ENCODE measurements at regions not wholly inside any gene's neighbourhood (a gene's known extent, or its start where the extent isn't known, plus 50 kb on each side); places are given as distances from the start of the nearest gene placed in this dataset.

DNA sequence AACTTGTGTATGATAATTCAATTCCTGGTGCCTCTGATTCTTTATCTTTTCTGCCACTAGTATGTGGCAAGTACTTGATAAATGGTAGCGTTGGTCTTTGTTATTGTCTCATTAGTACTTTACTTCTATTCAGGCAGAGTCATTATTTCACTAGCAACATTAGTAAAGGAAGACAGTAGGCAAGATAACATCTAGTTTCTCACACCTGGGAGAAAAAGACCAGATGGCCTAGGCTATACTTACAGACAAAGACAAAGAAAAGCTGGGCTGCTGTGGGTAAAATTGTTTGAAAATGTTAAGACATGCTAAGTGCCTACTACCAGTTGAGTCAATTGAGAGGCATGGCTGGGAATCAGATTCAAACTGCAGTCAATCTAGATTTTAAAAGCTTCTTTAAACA, 198.7 kb upstream of the CMC1 start:
- H3K36me3 ChIP-seq (ENCODE audit: control insufficient read depth in 2 of 2, extremely low read depth in 1 of 2, insufficient read depth in 2 of 2, low read length in 2 of 2), result no peaks in the 10 kb centered on the region
- H3K9ac ChIP-seq (ENCODE audit: control insufficient read depth, extremely low read depth, insufficient read depth, low read length), result no peak overlapping the region
- no peaks in the 10 kb centered on the region for H4K20me1 ChIP-seq (ENCODE audit: control insufficient read depth, extremely low read depth, insufficient read depth, low read length)
- no peak overlapping the region for H2AFZ ChIP-seq (ENCODE audit: control insufficient read depth, low read length)
- H3K4me3 ChIP-seq (ENCODE audit: control insufficient read depth in 2 of 3, extremely low read depth in 1 of 3, insufficient read depth in 2 of 3, low read depth in 1 of 3, low read length in 3 of 3), result no peak overlapping the region
- DNase-seq (ENCODE audit: low read depth, low spot score), result no peak
- H3K9me3 ChIP-seq (ENCODE audit: control insufficient read depth, low read depth, low read length), result no peaks in the 10 kb centered on the region
- no peak overlapping the region for H3K4me2 ChIP-seq (ENCODE audit: control insufficient read depth, extremely low read depth, insufficient read depth, low read depth, low read length)
- no peak for FAIRE-seq
- no peak overlapping the region for H3K27ac ChIP-seq (ENCODE audit: control insufficient read depth, insufficient read depth, low read length)
- TF ChIP-seq EZH2 (IDR thresholded peaks at IDR 0.05; ENCODE audit: low read length), result no peak
- TF ChIP-seq, protein P1, sequence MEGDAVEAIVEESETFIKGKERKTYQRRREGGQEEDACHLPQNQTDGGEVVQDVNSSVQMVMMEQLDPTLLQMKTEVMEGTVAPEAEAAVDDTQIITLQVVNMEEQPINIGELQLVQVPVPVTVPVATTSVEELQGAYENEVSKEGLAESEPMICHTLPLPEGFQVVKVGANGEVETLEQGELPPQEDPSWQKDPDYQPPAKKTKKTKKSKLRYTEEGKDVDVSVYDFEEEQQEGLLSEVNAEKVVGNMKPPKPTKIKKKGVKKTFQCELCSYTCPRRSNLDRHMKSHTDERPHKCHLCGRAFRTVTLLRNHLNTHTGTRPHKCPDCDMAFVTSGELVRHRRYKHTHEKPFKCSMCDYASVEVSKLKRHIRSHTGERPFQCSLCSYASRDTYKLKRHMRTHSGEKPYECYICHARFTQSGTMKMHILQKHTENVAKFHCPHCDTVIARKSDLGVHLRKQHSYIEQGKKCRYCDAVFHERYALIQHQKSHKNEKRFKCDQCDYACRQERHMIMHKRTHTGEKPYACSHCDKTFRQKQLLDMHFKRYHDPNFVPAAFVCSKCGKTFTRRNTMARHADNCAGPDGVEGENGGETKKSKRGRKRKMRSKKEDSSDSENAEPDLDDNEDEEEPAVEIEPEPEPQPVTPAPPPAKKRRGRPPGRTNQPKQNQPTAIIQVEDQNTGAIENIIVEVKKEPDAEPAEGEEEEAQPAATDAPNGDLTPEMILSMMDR (optimal IDR thresholded peaks at IDR 0.05 in 1 of 3, IDR thresholded peaks at IDR 0.05 in 1 of 3, conservative IDR thresholded peaks at IDR 0.05 in 1 of 3; ENCODE audit: extremely low read depth in 1 of 3, insufficient read depth in 2 of 3, low read length in 3 of 3), result no peak
- H3K9me1 ChIP-seq (ENCODE audit: control insufficient read depth, extremely low read depth, insufficient read depth, low read length), result no peaks in the 10 kb centered on the region
- dilution Hi-C loops (cut with MboI; ENCODE audit: extremely low pct_ligation_motif_present, low sequenced_read_pairs), result no loop called here
- H3K27me3 ChIP-seq (ENCODE audit: control insufficient read depth, extremely low read depth, insufficient read depth, low read length), result no peaks in the 10 kb centered on the region
- no peaks in the 10 kb centered on the region for H3K79me2 ChIP-seq (ENCODE audit: control insufficient read depth, insufficient read depth, low read length)
- H3K4me1 ChIP-seq (ENCODE audit: control insufficient read depth, extremely low read depth, insufficient read depth, low read length), result peaks cover 3% of the 10 kb centered on the region

DNA sequence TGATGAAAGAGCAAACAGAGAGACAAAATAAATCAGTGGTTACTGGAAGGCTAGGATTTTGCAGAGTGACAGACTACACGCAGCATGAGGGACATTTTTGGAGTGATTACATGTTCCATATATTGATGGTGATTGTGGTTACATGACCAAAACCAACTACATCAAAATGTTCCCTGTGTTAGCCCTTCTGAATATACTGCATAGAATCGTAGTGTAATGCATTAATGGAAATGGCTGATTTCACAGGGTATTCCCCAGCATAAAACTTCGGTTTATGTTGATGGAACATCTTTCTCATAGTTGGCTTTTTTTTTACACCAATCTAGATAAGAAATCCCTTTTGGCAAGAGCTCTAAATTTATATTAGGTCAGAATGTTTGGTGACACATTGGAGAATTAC, 191.3 kb upstream of the CMC1 start:
- H3K79me2 ChIP-seq (ENCODE audit: control insufficient read depth, insufficient read depth, low read length), result no peaks in the 10 kb centered on the region
- no peak overlapping the region for H2AFZ ChIP-seq (ENCODE audit: control insufficient read depth, low read length)
- no peaks in the 10 kb centered on the region for H4K20me1 ChIP-seq (ENCODE audit: control insufficient read depth, extremely low read depth, insufficient read depth, low read length)
- dilution Hi-C loops (cut with MboI; ENCODE audit: extremely low pct_ligation_motif_present, low sequenced_read_pairs), result no loop called here
- no peak overlapping the region for H3K27ac ChIP-seq (ENCODE audit: control insufficient read depth, insufficient read depth, low read length)
- no peak for TF ChIP-seq EZH2 (IDR thresholded peaks at IDR 0.05; ENCODE audit: low read length)
- TF ChIP-seq, protein P1 (optimal IDR thresholded peaks at IDR 0.05 in 1 of 3, IDR thresholded peaks at IDR 0.05 in 1 of 3, conservative IDR thresholded peaks at IDR 0.05 in 1 of 3; ENCODE audit: extremely low read depth in 1 of 3, insufficient read depth in 2 of 3, low read length in 3 of 3), result no peak
- H3K9me3 ChIP-seq (ENCODE audit: control insufficient read depth, low read depth, low read length), result no peaks in the 10 kb centered on the region
- H3K36me3 ChIP-seq (ENCODE audit: control insufficient read depth in 2 of 2, extremely low read depth in 1 of 2, insufficient read depth in 2 of 2, low read length in 2 of 2), result no peaks in the 10 kb centered on the region
- peaks cover 25% of the 10 kb centered on the region for H3K4me1 ChIP-seq (ENCODE audit: control insufficient read depth, extremely low read depth, insufficient read depth, low read length)
- H3K4me2 ChIP-seq (ENCODE audit: control insufficient read depth, extremely low read depth, insufficient read depth, low read depth, low read length), result no peak overlapping the region
- H3K27me3 ChIP-seq (ENCODE audit: control insufficient read depth, extremely low read depth, insufficient read depth, low read length), result no peaks in the 10 kb centered on the region
- no peak overlapping the region for H3K4me3 ChIP-seq (ENCODE audit: control insufficient read depth in 2 of 3, extremely low read depth in 1 of 3, insufficient read depth in 2 of 3, low read depth in 1 of 3, low read length in 3 of 3)
- no peak overlapping the region for H3K9ac ChIP-seq (ENCODE audit: control insufficient read depth, extremely low read depth, insufficient read depth, low read length)
- DNase-seq (ENCODE audit: low read depth, low spot score) (no peak), FAIRE-seq (no peak)
- no peaks in the 10 kb centered on the region for H3K9me1 ChIP-seq (ENCODE audit: control insufficient read depth, extremely low read depth, insufficient read depth, low read length)

Measured in keratinocyte (primary cell).